ENCODE measurements at regions not wholly inside any gene's neighbourhood (a gene's known extent, or its start where the extent isn't known, plus 50 kb on each side); places are given as distances from the start of the nearest gene placed in this dataset.

DNA sequence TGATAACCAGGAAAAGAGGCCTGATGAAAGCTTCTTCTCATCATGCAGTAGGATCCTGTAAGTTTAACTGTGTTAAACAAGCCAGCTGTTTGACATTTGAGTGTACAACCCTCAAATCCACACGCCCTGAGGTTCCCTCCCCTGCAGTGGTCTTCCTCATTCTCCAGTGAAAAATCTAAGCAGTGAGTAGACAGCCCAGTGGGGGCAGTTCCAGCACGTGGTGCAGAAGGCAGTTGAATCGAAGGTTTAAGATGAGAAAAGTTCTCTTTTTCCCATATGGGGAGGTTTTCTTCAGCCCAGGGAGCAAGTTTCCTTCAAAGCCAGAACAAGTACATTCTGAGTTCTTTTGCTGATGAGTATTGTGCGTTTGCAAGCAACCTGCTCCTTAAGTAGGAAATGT lies 174.5 kb downstream of the NR2F2 start:
- TF ChIP-seq CTCF (IDR thresholded peaks at IDR 0.05; ENCODE audit: extremely low read depth in 1 of 2, insufficient read depth in 1 of 2, low read depth in 1 of 2, low read length in 2 of 2) (no peak), JUN (IDR thresholded peaks at IDR 0.05; ENCODE audit: borderline replicate concordance, insufficient read depth, insufficient read length, low read depth) (no peak), FOS (IDR thresholded peaks at IDR 0.05; ENCODE audit: borderline replicate concordance, insufficient read depth, low read length) (no peak), POLR2AphosphoS5 (IDR thresholded peaks at IDR 0.05; ENCODE audit: insufficient read depth, low read depth, low read length) (no peak), EZH2 (IDR thresholded peaks at IDR 0.05; ENCODE audit: borderline replicate concordance, low read depth, low read length, severe bottlenecking) (no peak), POLR2A (IDR thresholded peaks at IDR 0.05; ENCODE audit: low read depth, low read length) (no peak), MYC (IDR thresholded peaks at IDR 0.05; ENCODE audit: low read depth, low read length) (no peak), GATA2 (IDR thresholded peaks at IDR 0.05; ENCODE audit: insufficient read depth, insufficient read length, low read depth, low read length) (no peak), MAX (IDR thresholded peaks at IDR 0.05; ENCODE audit: insufficient read depth, insufficient read length) (no peak)

More for the DNA sequence above, 174.5 kb downstream of the NR2F2 start:
- Histone ChIP-seq H3K9me3 (replicated peaks; ENCODE audit: control insufficient read depth, insufficient read depth, low read length) (no peaks in the 10 kb centered on the region), H3K4me1 (ENCODE audit: control insufficient read depth, extremely low read depth, insufficient read depth, low read length) (no peaks in the 10 kb centered on the region), H3K4me2 (ENCODE audit: insufficient read depth, low read length) (no peak overlapping the region), H3K27me3 (ENCODE audit: control insufficient read depth in 2 of 2, insufficient read depth in 2 of 2, low read length in 2 of 2) (peaks cover 0 to 2% of the 10 kb centered on the region in 2 experiments), H3K79me2 (ENCODE audit: control insufficient read depth, insufficient read depth, low read length) (no peaks in the 10 kb centered on the region), H3K4me3 (replicated peaks in 1 of 3; ENCODE audit: insufficient read depth in 1 of 3, low read depth in 1 of 3, low read length in 3 of 3) (no peak overlapping the region), H3K9me1 (replicated peaks; ENCODE audit: control insufficient read depth, extremely low read depth, insufficient read depth, low read length) (no peaks in the 10 kb centered on the region), H3K27ac (ENCODE audit: insufficient read depth, low read depth, low read length) (no peak overlapping the region), H3K36me3 (ENCODE audit: control insufficient read depth in 2 of 2, extremely low read depth in 1 of 2, insufficient read depth in 2 of 2, low read length in 2 of 2) (no peaks in the 10 kb centered on the region), H3K9ac (replicated peaks; ENCODE audit: extremely low read depth, insufficient read depth, low read length) (no peak overlapping the region), H4K20me1 (replicated peaks; ENCODE audit: control insufficient read depth, extremely low read depth, insufficient read depth, low read length) (no peaks in the 10 kb centered on the region), H2AFZ (ENCODE audit: low read depth, low read length) (no peak overlapping the region)
- ChIA-PET POLR2A (no interaction called here), CTCF (no interaction called here)
- dilution Hi-C loops (cut with MboI; ENCODE audit: extremely low pct_ligation_motif_present, low sequenced_read_pairs) (no loop called here), intact Hi-C loops (cut with micrococcal nuclease) (no loop called here)
- DNase-seq (ENCODE audit: low read depth, low spot score) (no peak), FAIRE-seq (no peak)
- no TSS peak for BruUV-seq (replicated peaks)

All from endothelial cell of umbilical vein (primary cell).